Right lung (tissue), 2 donors: ENCODE measurements at regions not wholly inside any gene's neighbourhood (a gene's known extent, or its start where the extent isn't known, plus 50 kb on each side); places are given as distances from the start of the nearest gene placed in this dataset.
A peak's percentile ranks its signal among the peaks of the same experiment; 100 is the strongest.
"Not testable (repeated sequence)": the region's sequence is repeated elsewhere in the genome, so short reads cannot be mapped to it uniquely, and the experiment has no call there.

Experiments
- DNase-seq, 2 donors: peaks; one replicate each; pipeline ENCODE4 v3.0.0-alpha.2; 2013

DNA sequence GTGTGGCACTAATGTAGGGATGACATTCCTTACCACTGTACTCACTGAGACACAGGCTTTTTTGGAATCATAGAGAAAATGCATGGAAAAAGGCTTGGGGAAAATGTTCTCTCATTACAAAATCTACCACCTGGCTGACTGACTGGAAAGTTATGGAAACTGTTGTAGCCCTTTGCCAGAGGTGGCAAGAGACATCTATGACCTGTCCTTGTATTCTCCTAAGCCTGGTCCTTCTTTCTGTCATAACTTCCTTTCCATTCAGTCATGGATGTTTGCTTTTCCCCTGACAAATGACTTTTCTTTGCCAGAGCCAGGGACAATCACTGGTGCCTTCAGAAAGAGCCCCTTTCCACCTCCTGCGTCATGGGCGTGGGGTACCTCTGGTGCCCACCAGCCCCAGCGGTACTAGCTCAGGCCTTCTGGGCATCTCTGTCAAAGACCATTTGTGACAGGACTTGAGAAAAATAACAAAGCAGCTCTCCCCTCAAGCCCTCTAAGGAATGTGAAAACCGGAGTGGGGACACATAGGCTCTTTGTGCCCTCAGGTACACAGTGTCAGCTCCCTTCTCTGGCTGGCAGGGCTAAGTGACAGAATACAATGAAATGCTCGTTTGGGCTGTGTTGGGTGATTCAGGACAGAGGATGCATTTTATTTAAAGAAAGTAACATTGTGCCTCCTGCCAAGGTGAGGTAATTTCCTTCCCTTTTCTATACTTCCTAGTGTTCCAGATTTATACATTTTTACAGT, 381.1 kb upstream of the RASGRP1 start:
- DNase-seq = no peak

DNA sequence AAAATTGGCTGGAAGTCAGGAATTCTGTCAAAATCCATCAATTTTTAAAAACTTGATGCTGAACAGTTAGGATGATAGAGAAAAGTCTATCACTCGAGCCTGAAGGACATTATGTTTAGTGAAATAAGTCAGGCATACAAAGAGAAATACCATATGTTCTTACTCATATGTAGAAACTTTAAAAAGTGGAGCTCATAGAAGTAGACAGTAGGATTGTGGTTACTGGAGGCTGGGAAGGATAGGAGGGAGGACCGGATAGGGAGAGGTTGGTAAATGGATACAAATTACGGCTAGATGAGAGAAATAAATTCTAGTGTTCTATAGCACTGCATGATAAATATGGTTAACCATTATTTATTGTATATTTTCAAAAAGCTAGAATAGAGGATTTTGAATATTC, 389.5 kb upstream of the RASGRP1 start:
- DNase-seq = no peak

DNA sequence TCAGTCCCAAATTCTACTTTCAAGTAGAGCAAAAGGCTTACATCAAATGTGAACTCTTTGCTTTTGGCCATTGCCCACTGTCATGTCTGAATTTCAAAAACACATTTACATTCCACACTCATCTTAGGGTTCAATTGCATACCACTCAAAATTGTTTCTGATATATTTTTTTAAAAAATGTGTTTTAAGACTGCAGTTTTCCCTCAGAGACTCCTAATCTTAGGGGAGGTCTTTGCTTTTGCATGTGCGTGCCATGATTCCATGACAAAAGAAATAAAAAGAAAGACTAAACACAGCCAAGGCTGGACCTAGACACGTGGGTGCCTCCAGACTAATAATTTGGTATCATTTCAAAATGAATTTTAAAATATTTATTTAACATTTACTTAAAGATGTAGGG, 396.8 kb upstream of the RASGRP1 start:
- peak; percentile 26 to 37 for DNase-seq

DNA sequence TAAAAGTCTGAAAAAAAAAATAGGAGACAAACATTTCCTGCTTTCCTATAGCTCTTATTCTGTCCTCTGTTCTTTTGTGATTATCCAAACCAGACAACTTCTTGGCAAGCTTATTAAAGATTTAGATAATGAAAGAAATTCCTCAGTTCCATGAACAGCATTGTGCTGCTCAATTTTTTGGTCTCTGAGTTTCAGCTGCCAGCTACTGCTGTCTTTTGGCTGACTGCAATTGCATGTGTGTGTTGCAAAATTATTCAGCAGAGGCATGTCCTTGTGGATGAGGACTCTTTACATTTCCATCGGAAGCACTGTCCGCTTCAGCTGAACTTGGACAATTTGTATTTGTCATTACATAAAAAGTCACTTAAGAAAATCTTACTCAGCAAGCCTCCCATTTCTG, 397.3 kb upstream of the RASGRP1 start:
- peak; percentile 66 to 72 for DNase-seq

DNA sequence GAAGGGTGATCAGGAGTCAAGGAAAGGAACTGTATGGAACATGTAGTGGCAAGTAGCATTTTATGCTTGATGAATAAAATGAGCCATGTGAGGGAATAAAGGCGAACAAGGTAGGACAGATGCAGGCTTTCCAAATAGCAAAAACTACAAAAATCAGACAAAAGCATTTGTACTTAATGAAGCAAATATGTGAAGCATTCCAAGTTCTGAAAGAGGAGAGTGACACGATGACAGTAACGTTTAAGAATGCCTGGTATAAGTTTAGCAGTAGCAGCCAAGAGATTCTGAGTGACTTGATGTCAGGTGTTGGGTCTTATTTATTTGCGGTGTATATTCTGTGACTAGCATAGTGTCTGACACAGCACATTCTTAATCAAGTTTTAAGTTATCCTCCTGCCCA, 408.2 kb upstream of the RASGRP1 start:
- no peak for DNase-seq

DNA sequence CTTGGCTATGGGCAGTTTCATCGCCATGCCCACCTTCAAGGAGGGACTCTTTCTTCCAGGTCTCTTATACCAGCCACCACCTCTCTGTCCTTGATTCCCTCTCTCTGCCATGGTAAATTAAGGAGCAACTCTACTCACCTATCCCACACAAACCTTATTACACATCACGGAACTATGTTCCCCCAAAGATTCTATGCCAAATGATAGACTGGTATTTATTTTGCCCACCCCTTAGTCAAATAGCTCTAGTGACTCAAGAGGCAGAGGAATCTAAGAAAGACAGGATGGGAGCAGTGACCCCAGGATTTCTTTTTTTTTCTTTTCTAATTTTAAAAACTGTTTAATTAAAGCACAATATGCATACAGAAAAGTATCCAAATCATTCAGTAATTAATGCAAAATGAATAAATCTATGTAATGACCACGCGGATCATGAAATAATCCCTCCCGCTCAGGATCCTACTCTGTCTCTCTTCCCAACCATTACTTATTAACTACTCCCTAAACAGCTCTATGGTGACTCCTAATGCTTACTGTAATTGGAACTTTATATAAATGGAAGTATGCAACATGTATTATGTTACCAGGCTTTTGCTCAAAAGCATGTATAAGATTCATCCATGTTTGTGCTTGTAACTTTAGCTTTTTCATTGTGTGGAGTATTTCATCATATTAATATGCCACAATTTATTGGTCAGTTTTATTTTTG, 410.8 kb upstream of the RASGRP1 start:
- no peak for DNase-seq

DNA sequence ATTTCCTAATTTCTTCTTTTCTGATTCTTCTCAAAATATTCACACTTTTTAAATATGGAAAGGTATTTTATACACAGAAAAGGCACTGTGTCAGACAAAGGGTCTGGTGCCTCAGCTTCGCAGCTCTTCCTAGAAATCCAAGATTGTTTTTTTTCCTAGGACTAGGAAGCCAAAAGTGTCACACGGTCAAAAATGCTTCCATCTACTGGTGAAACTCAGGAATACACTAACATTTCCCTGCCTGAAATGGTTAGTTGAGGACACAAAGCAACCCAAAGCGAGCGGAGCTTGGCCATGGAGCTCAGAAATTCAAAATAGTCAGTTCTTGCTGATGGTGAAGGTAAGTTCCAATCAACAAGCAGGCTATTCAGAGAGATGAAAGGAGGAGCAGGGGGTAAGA, 426.5 kb upstream of the RASGRP1 start:
- DNase-seq = peak in 1 of 2 donors; percentile 31

DNA sequence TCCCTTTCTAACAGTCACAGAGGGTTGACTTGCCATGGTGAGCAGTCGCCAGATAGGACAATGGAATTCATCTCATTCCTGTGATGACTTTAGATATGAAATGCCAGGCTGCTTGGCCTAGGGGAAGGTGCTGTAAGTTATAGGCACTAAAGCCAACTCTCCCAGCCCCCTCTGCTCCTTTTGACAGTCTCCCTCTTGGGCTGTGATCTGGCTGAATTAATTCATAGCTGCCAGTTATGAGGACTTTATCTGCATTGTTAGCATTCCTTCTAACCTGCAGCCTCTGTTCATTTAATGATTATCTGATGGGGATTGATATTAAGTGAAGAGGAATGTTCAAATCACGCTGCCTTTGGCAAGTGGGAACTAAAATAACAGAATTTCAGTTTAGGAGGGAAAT, 427.1 kb upstream of the RASGRP1 start:
- DNase-seq = no peak

DNA sequence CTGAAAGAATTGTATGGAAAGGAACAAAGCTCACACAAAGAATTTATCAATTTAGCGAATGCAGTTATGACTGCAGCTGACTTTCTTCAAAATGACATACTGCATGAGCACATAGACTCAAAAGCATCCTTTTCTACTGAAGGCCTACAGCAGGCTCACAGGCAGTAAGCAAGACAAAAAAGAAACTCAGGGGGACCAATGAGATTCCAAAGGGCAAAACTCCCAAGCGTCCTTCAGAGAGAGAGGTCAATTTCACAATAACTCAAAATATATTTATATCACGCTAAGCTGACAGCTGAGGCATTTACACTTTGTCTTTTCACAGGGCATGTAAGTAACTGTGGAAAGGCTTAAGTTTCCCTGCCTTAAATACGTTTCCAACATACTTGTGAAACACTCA, 427.9 kb upstream of the RASGRP1 start:
- DNase-seq = no peak

DNA sequence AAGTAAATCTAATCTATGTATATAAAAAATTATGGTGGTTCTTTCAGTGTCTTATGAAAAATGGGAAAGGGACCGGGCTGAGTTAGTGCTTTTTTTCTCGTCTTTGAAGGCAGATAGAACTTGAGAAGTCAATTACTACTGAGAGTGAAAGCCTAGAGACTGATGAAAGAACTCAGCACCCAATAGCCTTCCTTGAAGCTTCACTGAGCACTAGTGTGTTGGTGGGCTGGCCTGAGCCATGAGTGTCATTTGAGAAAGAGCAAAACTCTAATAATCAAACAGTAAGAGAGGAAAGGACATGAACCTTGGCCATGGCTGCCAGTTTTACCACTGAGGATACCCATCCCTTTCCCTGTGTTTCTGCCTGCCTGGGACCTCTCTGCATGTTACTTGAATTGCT, 428.3 kb upstream of the RASGRP1 start:
- DNase-seq = no peak

DNA sequence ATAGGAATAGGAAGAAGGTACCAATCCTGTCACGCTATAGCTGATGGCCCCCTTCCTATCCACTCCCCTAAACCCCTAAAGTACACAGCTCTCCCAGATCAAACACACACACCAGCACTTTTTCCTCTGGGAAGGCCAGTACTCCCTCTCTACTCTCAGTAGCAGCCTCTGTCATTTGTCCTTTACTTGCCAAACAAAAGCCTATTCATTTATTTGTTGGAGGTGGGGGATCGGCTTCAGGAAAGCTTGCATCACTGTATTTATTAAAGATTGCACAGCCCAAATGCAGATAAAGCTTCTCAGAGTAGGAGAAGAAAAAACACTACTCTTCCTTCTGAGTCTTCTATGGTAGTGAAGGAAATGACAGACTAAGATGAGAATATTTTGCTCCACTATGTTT, 429.7 kb upstream of the RASGRP1 start:
- no peak for DNase-seq

DNA sequence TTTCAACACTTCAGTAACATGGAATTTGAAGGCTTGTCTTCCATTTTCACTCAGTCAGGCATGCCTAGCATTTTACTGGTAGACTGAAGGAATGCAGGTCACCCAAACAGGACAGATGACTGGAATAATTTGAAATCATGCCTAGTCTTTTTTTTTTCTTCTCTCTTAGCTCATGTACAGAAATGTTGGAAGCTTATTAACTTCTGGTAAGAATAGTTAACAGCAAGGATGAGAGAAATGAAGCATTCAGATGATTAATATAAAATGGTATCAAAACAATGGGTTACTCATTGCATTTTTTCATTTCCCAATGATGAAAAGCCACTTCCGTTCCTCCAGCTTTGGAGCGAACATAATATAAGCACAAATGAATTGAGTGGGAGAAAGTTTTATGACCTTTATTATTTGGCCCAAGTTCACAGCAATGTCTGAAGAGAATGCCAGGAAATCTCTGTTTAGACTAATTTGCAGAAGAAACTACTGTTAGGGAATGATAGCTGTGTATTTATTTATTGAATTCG, 431.6 kb upstream of the RASGRP1 start:
- peak; percentile 70 to 75 for DNase-seq

DNA sequence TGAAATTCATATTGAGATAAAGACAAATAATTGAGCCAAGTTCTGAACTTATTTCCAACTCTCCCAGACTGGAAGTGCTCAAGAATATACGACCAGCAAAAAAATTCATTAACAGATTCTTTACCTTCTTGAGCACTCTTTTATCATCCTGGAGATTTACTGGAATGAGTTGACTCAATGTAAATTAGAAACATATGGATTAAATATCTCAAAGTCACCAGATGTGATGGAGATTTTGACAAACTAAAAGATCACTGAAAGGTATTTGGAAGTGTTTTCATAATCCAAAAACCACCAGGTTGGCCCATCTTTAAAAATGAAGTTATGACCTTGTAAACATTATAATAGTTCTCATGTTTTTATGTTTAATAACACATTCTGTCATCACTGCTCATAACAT, 433.2 kb upstream of the RASGRP1 start:
- DNase-seq = no peak

DNA sequence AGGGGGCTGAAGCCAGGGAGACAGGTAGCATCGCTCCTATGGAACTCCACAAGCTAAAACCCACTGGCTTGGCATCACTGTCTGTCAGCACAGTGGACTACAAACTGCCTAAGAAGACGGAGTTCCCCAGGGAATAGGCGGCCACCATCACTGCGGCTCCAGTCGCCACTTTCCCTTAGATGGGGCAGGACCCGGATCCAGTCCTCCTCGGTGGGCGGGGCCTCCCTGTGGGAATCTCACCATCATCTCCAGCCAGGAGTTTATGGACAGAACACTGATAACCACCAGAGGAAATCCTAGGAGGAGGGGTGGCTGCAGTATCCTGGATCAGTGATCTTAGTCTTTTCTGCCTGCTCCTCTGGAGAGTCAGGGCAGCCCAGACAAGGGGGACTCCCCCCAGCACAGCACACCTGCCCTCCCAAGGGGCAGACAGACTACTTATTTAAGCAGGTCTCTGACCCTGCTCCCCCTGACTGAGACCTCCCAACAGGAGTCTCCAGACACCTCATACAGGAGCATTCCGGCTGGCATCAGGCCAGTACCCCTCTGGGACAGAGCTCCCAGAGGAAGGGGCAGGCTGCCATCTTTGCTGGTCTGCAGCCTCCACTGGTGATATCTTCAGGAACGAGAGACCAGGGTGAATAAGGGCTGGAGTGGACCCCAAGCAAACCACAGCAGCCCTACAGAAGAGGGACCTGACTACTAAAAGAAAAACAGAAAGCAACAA, 435.6 kb upstream of the RASGRP1 start:
- DNase-seq = no peak

DNA sequence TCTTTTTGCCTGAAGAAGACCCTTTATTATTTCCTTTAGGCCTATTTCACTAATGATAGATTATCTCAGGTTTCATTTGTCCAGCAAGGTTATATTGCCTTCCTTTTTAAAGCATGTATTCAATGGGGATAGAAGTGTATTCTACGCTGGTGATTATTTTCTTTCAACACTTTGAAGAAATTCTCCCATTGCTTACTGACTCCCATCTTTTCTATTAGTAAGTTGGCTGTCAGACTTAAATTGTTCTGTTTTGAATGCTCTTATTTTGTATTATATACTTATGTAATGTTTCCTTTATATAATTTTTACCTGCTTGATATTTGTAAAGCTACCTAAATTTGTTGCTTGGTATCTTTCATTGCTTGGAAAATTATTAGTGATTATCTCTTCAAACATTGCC, 445.1 kb upstream of the RASGRP1 start:
- no peak for DNase-seq

DNA sequence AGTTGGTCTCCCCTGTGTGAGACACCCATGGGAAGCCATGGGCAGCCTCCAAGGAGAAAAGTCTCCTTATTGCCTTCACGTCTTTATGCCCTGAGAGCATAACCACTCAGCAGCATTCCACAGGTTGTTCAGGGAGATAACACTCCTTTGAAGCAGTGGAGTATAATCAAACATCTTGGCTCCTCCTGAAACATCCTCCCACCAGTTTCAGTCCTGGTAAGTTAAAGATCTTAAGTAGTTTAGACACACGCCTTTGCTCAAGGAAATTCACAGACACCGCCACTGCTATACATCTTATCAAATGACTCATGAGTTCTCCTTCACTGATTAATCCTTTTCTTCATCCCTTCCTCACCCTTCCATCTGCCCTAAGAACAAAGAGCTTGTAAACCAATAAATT, 446.5 kb upstream of the RASGRP1 start:
- not testable (repeated sequence) for DNase-seq

DNA sequence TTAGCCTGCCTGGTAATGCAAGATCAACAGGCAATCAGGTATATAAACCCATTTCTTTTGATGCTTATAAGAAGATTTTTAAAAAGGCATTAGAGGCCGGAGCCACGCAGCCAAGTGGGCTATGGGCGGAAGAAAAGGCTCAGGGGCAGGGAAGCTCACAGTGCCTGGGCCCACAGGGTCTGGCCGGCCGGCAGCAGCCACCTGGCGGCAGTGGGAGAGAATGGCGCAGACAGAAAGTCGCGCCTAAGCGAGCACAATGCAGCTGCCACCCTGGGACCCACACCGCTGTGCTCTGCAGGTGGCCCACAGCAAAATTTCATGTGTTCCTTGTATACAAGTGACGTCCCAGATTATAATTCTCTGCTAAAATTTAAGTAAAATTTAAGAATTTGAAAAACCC, 448.6 kb upstream of the RASGRP1 start:
- DNase-seq = no peak

DNA sequence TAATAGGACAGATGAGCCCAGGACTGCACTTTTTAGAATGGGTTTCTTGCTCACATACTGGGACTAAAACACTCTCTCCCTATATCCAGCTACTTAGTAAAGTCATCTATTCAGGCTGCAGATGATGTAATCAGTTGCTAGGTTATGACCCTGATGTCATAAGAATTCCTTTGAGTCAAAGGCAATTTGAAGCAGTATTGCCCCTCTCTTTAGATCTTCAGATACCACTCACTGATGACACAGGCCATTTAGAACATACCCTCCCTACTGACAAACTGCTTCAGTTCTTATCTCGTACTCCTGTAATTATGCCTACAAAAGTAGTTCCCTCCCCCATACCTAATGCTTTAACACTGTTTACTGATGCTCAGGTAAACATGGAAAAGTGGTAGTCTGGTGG, 450.1 kb upstream of the RASGRP1 start:
- no peak for DNase-seq

DNA sequence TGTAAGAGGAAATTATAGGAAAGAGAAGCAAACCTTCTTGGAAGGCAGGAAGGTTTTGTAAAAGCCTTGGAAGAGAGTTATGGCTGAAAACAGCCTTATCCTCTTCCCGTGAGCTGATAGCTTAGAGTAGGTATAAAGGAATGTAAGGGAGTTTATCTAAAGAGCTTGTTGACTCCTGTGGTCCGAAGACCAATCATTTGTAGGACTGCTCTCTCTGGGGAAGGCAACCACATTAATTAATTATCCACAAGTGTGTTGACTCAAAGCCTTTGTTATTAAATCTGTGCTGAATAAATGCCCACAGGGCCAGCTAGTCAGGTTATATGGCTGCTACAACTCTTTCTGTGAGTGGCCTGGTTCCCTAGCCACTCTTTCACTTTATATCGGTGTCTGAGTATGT, 452.1 kb upstream of the RASGRP1 start:
- no peak for DNase-seq

DNA sequence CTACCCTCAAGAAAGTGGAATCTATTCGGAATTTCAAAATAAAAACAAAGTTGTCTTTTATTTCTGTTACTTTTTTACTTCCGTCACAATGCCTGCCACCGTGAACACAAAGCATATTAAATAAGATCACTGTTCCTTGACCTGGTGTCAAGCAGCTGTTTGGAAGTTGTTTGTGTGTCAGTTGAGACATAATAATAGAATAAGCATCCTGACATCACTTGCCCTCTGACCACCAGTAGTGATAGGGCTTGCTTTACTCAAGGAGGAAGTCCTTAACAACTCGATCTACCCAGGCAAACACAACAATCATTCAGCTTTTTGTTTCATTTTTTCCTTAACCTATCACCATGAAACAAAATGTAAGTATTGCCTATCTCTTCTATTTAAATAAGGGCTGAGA, 454.4 kb upstream of the RASGRP1 start:
- DNase-seq = no peak

DNA sequence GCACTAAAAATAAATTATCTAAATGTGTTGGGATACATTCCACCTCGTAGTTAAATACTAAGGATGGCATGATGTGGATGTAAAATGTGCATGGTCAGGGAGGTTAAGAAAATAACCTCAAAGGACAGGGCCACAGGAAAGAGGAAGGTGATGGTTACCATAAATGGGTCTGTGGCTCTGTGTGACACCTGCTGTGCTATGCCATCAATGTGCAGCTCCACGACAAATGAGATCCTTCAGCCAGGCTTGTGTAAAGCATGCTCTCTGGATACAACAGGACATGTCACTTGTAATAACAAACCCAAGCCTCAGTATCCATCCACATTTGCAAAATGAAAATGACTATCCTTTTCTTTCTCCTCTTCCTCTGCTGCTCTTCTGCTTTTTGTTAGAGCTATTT, 456.7 kb upstream of the RASGRP1 start:
- DNase-seq = no peak

DNA sequence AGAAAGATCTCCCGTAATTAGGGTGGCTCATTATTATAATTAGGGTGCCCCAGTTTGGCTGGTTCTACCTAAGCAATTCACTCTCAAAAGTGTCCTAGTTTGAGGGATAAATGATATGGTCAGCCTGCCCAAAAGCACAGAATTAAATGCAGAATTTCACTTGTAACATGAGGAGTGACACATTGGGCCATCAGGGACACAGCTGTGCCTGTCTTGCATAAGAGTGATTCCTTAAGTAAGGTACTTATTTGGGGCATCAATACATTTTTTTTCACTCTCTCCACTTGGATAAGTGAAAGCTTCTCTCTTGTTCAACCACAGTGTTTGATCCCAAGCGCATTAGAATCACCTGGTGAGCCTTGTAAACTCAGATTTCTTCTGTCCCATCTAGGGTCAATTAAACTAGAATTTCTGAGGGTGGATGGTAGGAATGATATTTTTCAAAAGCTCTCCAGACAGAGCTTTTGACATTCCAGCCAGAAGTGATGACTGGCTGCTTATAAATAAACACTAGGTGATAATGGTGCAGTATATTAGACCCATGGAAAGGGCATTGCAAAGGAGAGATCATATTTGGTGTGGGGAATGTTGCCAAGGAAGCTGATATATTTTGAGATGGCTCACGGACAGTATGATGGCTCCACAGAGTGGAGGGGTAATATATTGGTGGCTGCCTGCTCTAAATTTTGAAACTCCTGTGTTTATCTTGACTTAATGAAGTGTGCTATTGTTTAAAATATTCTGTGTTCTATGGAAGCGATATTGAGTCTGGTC, 458.1 kb upstream of the RASGRP1 start:
- DNase-seq = no peak
